ENCODE measurements at regions not wholly inside any gene's neighbourhood (a gene's known extent, or its start where the extent isn't known, plus 50 kb on each side); places are given as distances from the start of the nearest gene placed in this dataset.

DNA sequence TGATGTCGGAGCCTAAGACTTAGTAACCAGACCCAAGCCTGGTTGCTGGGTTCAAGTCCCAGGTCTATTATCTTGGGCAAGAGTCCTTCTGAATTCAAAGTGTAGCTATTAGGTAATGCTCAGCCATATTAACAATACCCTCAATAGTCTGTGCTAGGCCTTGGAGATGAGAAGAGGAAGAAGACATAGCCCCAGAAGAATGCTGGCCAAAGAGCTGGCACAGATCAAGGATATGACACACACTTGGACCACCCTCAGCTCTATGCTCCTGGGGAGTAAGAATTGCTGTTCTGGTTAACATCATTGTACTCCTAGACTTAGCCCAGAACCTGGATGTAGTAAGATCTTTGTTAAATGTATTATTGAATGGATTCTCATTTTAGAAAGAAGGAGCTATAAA lies 426.7 kb downstream of the CDK5RAP2 start:
- Histone ChIP-seq H3K56ac (ENCODE audit: insufficient read length, low read depth, low read length) (no peak overlapping the region), H3T11ph (ENCODE audit: low read length) (no peak overlapping the region), H2AK5ac (ENCODE audit: insufficient read length, low read length) (no peak overlapping the region), H3K9ac (ENCODE audit: extremely low read depth, insufficient read length, low read length) (no peak overlapping the region), H3K79me1 (ENCODE audit: insufficient read depth, low read depth, low read length, poor library complexity, severe bottlenecking) (no peaks in the 10 kb centered on the region), H3K4me2 (ENCODE audit: insufficient read depth, insufficient read length, low read length) (no peak overlapping the region), H3K18ac (ENCODE audit: insufficient read length, low read depth, low read length) (no peak overlapping the region), H2BK20ac (ENCODE audit: low read depth, low read length, poor library complexity, severe bottlenecking) (no peak overlapping the region), H3K23ac (ENCODE audit: insufficient read length, low read depth, low read length) (no peak overlapping the region), H2BK15ac (ENCODE audit: low read depth, low read length) (no peak overlapping the region), H2BK12ac (ENCODE audit: insufficient read length, low read depth, low read length) (no peak overlapping the region), H4K91ac (ENCODE audit: insufficient read length, low read depth, low read length) (no peak overlapping the region), H3K4ac (ENCODE audit: low read depth, low read length) (no peak overlapping the region), H2BK5ac (ENCODE audit: insufficient read length, low read length) (no peak overlapping the region), H3K23me2 (ENCODE audit: insufficient read length, low read depth, low read length, poor library complexity, severe bottlenecking) (no peaks in the 10 kb centered on the region), H2AFZ (ENCODE audit: low read length) (no peak overlapping the region), H3K9me3 (ENCODE audit: control insufficient read depth, low read depth, low read length) (no peaks in the 10 kb centered on the region), H4K8ac (replicated peaks; ENCODE audit: insufficient read length, low read depth, low read length) (no peak overlapping the region), H4K20me1 (ENCODE audit: control insufficient read depth, insufficient read depth, insufficient read length) (no peaks in the 10 kb centered on the region), H3K79me2 (ENCODE audit: insufficient read depth, low read length) (no peaks in the 10 kb centered on the region), H4K5ac (ENCODE audit: insufficient read length, low read depth, low read length) (no peak overlapping the region), H3K27ac (ENCODE audit: insufficient read length, low read depth, low read length) (no peak overlapping the region), H2BK120ac (ENCODE audit: low read depth, low read length, poor library complexity, severe bottlenecking) (no peak overlapping the region), H3K14ac (ENCODE audit: insufficient read depth, low read length) (no peak overlapping the region), H3K4me1 (ENCODE audit: insufficient read depth, low read length) (peaks cover 3% of the 10 kb centered on the region; the same call in 1 of the 2 replicates), H3K27me3 (ENCODE audit: insufficient read depth, low read length) (no peaks in the 10 kb centered on the region; the same call in 1 of the 2 replicates)
- Mint-ChIP-seq H3K27ac (no peak overlapping the region), H3K36me3 (ENCODE audit: insufficient read depth in 1 of 3, low read depth in 3 of 3) (no peaks in the 10 kb centered on the region), H3K9me3 (no peaks in the 10 kb centered on the region; a peak in 1 of 5 replicates), H3K4me1 (peaks cover 11 to 19% of the 10 kb centered on the region in 2 experiments), H3K4me3 (no peak overlapping the region), H3K27me3 (ENCODE audit: low read depth) (peaks cover 10% of the 10 kb centered on the region)
- TF ChIP-seq, protein P1, sequence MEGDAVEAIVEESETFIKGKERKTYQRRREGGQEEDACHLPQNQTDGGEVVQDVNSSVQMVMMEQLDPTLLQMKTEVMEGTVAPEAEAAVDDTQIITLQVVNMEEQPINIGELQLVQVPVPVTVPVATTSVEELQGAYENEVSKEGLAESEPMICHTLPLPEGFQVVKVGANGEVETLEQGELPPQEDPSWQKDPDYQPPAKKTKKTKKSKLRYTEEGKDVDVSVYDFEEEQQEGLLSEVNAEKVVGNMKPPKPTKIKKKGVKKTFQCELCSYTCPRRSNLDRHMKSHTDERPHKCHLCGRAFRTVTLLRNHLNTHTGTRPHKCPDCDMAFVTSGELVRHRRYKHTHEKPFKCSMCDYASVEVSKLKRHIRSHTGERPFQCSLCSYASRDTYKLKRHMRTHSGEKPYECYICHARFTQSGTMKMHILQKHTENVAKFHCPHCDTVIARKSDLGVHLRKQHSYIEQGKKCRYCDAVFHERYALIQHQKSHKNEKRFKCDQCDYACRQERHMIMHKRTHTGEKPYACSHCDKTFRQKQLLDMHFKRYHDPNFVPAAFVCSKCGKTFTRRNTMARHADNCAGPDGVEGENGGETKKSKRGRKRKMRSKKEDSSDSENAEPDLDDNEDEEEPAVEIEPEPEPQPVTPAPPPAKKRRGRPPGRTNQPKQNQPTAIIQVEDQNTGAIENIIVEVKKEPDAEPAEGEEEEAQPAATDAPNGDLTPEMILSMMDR (conservative IDR thresholded peaks at IDR 0.05): no peak
- no peak for DNase-seq
- WGBS (ENCODE audit: extremely low coverage, insufficient read length, low lambda C conversion rate): no CpG with 5 or more reads among the region's 1 CpG

All from H9 (cell line).